ACHN (cell line): ENCODE measurements at regions not wholly inside any gene's neighbourhood (a gene's known extent, or its start where the extent isn't known, plus 50 kb on each side); places are given as distances from the start of the nearest gene placed in this dataset.

Experiments
- DNase-seq: peaks from one replicate; pipeline ENCODE4 v3.0.0-alpha.2; 2015
- in situ Hi-C: cut with HindIII; loops from 2 replicates; pipeline ENCODE4 v1.10.0; 2017; ENCODE audit warnings: low sequenced_read_pairs, low pct_ligation_motif_present, low pct_unique_long_range_greater_than_20kb

DNA sequence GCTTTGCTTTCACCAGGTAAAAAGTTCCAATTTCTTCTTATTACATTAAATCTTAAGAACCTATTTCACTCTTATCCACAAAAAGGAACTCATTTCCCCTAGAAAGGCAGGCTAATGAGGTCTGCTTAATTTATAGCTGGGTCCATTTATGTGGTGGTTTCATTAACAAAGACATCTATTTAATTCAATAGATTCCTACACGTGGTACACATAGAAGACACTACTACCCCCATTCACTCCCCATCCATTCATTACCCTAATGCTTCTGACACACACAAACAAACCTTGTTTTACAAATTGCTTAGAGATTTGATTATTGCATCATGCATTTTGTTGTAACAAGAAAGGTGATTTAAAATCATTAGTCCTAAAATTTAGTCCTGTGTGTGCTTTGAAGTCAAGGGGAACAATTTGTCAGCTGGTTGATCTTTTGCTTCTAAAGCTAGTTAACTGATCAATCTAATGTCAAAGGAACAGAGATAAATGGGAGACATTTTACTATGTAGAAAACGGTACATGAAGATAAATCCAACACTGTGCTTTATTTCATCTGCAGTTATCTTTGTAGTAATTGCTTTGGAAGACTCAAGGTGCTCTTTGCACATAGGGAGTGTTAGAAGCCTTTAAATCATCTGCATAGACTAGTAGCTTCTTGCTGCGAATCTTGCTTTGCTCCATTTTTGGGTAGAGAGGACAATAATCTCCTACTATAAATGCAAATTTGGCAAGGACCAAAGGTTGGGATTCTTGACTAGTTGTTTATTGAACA is 379.2 kb downstream of the CDH11 start:
- in situ Hi-C loops: no loop called here
- DNase-seq: no peak

- in situ Hi-C loops: no loop called here
Observed at GRCh38 chr16:64740261-64740660, 381.6 kb downstream of the CDH11 start.

GRCh38 chr16:64738321-64738960 is 383.4 kb downstream of the CDH11 start:
- in situ Hi-C loops: no loop called here
- DNase-seq: no peak

More at GRCh38 chr16:64740261-64740660, 381.6 kb downstream of the CDH11 start:
- DNase-seq: no peak

DNA sequence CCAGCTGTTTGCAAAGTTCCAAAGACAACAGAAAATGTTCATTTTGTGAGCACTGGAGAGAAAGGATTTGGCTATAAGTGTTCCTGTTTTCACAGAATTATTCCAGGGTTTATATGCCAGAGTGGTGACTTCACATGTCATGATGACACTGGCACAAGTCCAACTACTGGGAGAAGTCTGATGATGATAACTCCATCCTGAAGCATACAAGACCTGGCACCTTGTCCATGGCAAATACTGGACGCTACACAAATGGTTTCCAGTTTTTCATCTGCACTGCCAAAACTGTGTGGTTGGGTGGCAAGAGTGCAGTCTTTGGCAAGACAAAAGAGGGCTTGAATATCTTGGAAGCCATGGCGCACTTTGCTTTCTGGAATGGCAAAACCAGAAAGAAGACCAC is 385.0 kb downstream of the CDH11 start:
- in situ Hi-C loops: no loop called here
- DNase-seq: no peak

DNA sequence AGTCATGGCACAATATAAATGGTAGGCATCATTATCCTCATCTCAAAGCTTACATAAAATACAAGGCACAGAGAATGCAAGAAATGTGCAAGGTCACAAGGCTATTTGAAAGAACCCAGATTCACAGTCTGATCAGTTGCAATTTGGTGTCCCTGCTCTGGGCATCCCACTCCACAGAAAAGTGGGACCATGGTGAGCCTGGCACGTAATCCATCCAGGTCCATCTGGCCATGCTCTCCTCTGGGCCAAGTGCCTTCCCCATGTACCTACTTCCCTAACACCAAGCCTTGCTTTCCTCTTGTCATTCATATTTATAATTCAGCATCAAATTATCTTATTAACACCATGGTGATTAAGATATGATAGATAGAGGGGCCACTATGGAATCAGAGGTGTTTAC is 390.0 kb downstream of the CDH11 start:
- DNase-seq: no peak
- in situ Hi-C loops: no loop called here

GRCh38 chr16:64730261-64730660 is 391.6 kb downstream of the CDH11 start:
- in situ Hi-C loops: no loop called here
- no peak for DNase-seq

DNA sequence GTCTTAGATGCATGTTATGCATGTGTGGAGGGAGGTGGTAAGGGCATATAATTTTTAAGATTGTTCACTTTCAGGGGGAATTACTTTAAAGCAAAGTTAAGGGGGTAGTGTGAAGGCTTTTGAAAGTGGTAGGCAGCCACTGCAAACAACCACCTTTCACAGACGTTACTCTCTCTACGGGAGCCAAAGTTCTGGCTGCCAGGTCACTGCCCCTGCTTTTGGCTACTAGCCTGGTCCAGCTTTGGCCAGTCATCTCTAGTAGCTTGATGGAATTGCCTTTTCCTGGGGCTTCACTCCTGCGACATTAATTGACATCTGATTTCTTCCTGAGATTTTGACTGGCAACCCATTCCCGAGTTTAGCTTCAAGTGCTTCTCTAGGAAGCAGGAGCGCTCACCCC is 397.5 kb downstream of the CDH11 start:
- no peak for DNase-seq
- in situ Hi-C loops: no loop called here

- no peak for DNase-seq
- in situ Hi-C loops: no loop called here
Observed at GRCh38 chr16:64718486-64718885, 403.4 kb downstream of the CDH11 start.

DNA sequence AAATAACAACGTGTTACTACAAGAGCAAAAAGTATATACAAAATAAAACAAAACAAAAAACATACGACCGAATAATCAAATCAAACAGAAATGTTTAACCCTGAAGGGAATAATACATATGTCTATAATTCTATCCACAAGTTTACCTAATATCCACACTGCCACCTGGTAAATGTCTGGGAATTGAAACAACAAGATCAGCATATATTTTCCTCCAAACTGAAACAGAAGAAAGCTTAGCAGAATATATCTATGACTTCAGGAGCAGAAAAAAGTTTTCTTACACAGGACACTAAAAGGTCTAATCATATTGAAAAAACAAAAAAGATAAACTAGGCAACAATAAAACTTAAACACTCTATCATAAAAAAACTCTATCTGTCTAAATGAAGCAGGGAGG is 404.0 kb downstream of the CDH11 start:
- in situ Hi-C loops: no loop called here
- no peak for DNase-seq

DNA sequence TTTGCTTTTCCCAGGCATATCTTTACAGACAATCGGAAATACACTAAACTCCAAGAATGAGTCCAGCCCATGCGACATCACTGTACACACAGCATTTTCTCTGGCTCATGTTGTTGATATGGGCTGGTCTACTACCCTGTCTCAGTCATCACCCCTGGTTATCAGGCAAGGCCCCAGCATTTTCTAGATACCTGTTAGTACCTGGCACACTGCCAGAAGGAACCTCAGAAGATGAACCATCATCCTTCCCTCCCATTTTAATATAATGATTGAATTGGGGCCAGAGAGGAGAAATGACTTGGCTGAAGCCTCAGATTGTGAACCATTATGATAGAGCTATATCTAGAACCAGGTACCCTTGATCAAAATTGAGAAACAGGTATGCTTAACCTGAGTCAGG is 406.2 kb downstream of the CDH11 start:
- no peak for DNase-seq
- in situ Hi-C loops: no loop called here

DNA sequence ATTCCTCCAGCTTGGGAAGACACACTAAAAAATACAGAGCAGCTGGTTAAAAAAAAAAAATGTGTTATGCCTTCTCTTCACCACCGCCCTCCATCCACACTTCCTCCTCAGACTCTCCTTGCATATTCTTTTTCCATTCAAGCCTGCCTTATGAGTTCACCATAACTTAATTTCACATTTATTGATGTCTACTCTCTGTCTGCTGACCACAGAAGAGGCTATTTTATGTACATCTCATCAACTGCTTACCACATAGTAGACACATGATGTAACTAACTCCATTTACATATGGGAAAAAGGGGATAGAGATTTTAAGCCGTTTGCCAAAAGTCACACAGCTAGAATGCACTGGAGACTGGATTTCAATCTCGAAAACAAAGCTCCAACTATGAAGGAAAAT is 409.8 kb downstream of the CDH11 start:
- in situ Hi-C loops: no loop called here
- no peak for DNase-seq

GRCh38 chr16:64711596-64711995 is 410.3 kb downstream of the CDH11 start:
- in situ Hi-C loops: no loop called here
- no peak for DNase-seq

DNA sequence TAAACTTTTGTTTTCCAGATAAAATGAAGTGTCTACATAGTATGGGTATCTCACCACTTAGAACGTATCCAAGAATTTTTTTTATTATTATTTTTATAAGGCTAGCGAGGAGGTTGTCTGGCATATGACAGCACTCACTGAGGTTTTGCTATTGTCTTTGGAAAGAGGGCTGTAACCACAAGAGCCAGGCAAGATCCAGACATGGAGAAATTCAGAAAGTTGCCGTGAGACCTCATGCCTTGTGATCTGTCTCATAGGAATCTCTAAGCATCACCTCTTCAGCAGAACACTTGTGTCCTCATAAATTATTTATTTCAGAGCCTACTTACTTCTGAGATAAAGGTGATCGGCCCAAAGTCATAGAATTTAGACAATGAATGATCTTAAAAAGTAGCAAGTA is 410.8 kb downstream of the CDH11 start:
- no peak for DNase-seq
- in situ Hi-C loops: no loop called here

DNA sequence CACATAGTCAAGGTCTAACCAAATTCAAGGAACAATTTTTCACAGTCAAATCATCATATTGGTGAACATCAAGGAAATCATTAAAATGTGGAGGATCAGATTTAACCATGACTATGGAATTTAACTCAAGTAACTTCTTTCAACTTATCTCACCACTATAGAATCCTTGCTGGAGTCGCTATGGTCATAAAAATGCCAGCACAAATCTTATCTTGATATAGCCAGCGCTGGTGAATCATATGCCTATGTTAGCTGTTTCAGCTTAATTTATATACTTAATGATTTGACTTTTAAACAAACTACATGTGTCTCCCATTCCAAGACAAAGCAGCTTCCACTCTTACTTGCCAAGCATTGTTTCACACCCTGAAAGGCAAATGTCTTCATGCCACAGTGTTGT is 416.4 kb downstream of the CDH11 start:
- DNase-seq: no peak
- in situ Hi-C loops: no loop called here

DNA sequence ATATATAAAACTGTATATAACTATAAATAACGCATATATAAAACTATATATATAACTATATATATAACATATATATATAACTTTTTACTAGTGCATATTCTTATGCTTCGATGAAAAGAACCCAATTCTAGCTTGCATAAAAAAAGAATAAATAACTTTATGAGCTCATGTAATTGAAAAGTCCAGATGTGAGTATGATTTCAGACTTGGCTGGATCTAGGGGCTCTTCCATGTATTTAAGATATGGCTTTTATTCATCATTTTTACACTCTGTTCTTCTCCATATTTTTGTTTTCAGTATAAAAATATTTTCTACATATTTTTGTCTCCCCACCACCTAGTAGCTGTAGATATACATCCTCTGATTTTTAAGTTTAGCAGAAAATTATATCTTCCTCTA is 417.5 kb downstream of the CDH11 start:
- in situ Hi-C loops: no loop called here
- DNase-seq: no peak

GRCh38 chr16:64702415-64702814 is 419.4 kb downstream of the CDH11 start:
- in situ Hi-C loops: no loop called here
- no peak for DNase-seq

GRCh38 chr16:64700628-64701027 is 421.2 kb downstream of the CDH11 start:
- in situ Hi-C loops: no loop called here
- DNase-seq: no peak

DNA sequence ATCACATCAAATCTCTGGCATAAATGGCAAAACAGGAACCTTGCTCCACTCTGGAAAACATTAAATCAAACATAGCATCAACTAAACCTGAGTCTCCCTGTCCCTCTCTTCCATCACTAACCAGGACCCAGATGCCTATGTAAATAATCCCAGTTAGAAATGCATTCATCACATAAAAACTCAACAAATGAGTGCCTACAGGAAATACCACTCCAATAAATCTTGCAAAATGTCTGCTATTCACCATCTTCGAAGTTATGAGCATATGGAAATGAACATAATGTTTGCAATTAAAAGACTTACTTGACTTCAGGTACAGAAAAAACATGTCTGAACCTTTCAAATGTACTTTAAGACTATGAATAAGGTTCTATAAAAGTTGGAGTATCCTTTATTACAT is 425.0 kb downstream of the CDH11 start:
- in situ Hi-C loops: no loop called here
- no peak for DNase-seq

DNA sequence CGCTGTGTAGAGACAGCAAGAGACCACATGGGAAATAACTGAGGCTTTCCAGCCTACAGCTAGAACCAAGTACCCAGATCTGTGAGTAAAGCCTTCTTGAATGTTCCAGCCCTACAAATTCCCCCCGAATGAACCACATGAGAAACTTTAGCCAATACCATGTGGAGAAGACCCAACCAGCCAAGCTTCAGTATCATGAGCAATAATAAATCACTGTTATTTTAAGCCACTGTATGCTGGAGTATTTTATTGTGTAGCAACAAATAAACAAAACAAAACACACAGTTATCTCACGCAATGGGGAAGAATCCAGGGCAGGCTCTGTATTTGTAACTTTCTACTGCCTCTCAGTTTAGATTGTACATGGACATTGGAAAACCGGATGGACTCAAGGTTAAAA is 426.2 kb downstream of the CDH11 start:
- no peak for DNase-seq
- in situ Hi-C loops: no loop called here

- in situ Hi-C loops: no loop called here
- no peak for DNase-seq
Observed at GRCh38 chr16:64693946-64694345, 427.9 kb downstream of the CDH11 start.
